Dermis microvascular lymphatic vessel endothelial cell (primary cell): ENCODE measurements at regions not wholly inside any gene's neighbourhood (a gene's known extent, or its start where the extent isn't known, plus 50 kb on each side); places are given as distances from the start of the nearest gene placed in this dataset.
"Not testable (repeated sequence)": the region's sequence is repeated elsewhere in the genome, so short reads cannot be mapped to it uniquely, and the experiment has no call there.

Experiments
- DNase-seq, 2 donors: peaks; one replicate each; pipeline versions ENCODE4 v3.0.0 to v3.0.0-alpha.2; 2010; ENCODE audit warnings: low read depth in 2 of 2

DNA sequence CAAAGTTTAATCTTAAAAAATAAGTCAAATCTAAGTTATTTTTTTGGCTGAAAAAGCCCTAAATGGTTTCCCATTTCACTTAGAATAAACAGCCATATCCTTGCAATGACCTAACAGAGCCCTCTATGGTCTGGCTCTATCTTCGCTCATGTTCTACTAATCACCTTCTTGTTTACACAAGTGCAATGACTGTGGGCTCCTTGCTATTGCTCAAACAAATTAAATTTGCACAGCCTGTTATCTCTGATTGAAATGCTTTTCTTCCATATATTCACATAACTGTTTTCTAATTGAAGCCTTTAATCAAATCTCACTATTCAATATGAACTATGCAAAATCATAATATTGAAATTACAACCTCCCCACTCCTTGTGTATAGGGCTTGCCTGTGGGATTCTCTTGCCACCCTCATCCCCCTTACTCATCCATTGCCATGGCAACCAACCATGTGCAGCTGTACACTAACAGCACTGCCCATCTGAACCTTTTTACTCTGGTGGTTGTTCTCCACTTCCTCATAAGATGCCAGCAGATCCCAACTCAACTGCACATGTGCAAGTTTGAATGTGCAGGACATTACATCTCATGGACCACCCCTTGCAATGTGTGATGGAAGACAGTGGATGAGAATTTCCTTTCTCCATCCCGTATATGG is 1083.2 kb downstream of the SOCS6 start:
- no peak for DNase-seq

DNA sequence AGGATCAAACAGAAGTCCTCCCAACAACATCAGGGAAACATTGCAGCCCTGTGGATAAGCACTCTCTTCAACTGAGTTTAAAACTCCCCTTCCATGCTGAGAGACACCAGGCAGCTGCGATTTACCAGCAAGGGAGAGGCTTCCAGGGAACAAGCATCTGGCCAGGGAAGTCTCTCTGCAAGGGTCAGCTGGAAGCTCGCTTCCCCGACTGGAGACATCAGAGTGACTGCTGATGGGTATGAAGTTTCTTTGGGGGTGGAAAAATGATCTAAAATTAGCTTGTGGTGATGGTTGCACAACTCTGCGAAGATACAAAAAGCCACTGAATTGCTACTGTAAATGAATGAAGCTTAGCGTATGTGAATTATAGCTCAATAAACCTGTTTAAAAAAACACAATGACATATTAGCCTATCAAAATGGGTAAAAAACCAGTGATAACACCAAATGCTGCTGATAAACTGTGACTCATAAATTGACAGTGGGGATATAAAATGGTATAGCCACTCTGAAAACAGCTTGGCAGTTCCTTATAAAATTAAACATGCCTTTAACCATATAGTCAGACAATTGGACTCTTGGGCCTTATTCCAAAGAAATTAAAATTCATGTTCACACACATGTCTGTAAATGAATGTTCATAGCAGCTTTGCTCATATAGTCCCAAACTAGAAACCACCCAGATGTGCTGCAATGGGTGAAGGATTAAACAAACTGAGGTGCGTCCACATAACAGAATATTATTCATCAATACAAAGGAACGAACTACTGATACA is 1082.0 kb downstream of the SOCS6 start:
- no peak for DNase-seq

DNA sequence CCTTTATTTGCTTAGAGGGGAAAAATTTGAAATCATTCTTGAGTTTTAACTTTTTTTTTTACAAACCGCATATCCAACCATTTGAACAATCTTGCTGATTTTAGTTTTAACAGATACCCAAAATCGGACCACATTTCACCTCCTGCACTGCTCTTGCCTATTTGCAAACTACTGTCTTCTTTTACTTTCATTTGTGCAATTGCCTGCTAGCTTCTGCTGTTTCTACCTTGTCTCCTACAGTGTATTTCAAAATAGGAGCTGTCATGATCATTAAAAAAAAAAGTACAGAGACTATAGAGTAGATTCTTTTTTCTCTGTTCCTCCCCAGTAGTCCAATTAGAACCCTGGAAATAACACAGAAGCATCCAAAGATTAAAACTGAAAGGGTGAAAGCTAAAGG is 1081.2 kb downstream of the SOCS6 start:
- DNase-seq = no peak

DNA sequence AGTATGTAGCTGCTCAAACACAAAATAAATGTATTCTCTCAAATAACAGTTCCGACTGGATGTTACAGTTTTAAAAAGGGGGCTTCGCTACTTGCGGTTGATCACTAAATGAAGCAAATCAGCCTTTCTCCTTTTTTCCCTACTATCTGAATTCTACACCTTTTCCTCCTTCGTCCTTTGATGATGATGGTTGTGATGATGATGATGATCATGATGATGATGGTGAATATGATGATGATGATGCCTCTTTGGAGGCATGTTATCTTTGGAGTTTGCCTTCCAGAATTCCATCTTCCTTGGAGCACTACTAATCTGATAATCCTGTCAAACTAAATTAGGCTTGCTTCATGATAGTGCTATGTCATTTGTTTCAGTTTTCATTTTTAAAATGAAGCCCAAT is 1073.3 kb downstream of the SOCS6 start:
- DNase-seq = no peak

DNA sequence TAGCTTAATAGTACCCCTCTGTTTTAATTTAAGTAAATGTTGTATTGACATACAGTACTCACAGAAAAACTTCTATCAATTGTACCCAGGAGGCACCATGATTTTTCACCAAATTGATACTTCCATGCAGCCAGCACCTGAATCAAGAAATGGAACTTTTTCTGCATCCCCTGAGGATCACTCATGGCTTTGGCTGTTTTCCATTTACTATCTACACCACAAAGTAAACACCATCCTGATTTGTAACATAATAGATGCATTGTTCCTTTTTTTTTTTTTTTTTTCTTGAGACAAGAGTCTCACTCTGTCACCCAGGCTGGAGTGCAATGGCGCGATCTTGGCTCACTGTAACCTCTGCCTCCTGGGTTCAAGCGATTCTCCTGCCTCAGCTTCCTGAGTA is 1066.8 kb downstream of the SOCS6 start:
- not testable (repeated sequence) for DNase-seq

DNA sequence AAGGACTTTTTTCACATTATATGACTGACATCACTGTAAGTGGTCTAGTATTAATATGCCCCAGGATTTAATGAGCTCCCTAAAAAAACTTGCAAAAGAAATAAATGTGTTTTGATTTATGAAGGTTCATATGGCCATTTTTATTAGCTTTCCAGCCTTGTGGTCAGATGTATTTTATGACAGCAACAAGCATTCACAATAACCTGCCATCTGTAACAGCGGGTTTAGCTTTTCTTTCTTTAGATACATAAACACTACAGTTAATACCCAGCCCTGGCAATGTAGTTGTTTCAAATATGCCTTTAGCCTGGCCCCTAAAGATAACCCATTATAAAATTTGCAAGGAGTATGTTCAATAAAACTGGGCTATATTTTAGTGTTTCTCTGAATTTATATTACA is 1063.8 kb downstream of the SOCS6 start:
- DNase-seq = no peak

DNA sequence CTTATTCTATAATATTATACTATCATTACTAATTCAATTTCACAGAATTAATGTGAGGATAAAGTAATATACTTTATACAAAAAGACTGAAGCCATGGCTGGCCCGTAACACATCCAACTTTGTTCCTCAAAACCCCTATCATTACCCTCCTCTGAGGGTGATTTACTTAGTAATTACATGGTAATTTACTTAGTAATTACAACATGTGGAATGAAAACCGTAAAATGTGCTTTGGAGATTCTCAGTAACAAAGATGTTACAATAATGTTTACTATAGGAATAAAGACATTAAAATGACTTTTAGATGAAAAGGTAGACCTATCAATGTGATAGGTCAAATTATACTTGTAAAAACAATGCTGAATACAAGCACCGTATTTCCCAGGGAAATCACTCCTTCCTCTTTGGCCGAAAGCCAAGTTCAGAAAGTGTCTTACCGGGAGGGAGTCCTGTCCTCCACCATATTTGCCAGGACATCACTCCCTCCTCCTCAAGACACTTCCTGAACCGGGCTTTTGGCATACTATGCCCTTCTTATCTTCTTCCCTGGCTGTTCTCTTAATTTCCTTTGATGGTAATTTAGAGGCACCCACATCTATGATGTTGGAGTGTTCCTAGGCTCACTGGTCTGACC is 1047.8 kb downstream of the SOCS6 start:
- peak in 1 of 2 donors; percentile 65 for DNase-seq

DNA sequence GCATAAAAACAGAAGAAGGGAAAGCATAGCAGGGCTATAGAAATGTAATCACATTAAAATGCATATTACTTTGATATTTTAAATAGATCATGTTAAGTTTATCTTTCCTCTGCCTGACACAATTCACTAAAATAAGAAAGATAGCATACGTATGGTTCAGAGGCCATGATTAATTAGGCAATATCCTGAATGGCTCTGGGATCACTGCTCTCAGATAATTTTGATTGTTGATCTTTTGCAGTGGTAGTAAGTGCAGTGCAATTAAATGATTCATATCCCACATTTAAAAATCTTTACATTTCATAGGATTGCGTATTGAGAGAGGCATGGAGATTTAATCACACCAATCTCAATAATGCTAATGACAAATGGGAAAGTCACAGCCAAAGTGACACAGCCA is 1040.7 kb downstream of the SOCS6 start:
- no peak for DNase-seq

DNA sequence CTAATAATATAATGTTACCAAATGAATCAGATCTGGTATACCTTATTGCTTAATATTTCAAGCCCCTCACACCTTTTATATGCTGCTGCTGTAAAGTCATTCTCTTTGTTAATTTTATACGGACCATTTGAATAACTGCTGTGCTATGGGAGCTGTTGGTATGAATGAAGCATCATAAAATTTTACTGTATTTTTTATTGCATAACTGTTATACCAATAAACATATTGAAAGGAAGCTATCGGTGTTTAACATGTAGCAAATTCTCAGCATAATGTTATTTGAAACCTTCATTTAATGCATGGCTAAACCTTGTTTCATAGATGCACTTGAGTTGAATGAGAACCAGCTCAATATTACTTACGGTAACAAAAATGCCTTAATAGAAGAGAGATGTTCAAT is 1040.3 kb downstream of the SOCS6 start:
- no peak for DNase-seq

DNA sequence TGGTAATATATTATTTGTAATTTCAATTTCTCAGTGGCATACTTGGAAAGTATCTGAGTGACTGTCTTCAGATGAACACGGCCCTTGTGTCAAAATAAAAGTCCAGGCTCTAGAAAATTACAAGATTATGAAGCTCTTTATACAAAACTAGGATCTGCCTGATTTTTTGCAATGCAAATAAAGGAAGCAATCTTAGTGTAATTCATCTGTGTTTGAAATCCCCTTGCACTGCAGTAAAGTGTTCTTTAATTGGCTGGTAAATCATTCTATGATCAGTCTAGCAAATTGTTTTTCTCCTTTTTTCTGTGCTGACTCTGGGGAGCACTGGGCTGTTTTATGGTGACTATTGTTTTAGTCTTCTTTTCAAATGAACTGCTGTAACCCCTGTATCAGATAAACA is 1039.0 kb downstream of the SOCS6 start:
- no peak for DNase-seq

DNA sequence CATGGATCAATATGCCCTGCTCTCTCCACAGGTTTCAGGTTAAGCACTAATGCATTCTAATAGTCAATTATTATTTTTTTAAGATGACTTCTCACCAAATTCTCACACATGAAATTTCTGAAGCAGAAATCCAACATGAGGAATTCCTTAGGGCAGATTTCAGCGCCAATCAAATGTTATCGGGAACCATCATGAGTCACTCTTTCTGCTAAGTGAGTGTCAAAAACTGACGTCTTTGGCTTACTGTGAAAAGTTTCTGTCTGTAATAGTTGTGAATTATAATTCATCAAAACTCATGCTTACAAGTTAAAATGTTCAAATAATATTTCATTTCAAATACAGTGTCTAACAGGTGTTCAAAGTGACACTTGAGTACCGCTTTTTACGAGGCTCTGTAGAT is 1038.6 kb downstream of the SOCS6 start:
- DNase-seq = no peak

DNA sequence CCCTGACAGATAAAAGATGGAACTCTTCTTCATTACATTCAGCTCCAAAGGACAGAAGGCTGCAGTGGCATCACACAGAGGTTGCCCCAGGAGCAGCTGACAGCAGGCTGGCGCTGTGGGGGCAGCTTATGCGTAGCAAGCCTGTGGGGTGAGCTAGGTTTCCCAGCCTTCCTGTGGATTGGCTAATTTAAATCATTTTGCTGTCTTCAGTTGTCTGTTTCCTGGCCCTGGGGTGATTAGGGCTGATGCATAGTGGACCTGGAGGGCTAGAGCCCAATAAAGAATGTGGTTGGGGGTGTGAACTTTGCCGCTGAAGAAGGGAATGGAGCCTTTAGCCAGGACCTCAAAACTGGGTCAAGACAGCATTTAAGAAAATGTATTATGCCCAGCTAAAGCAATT is 1038.0 kb downstream of the SOCS6 start:
- no peak for DNase-seq

DNA sequence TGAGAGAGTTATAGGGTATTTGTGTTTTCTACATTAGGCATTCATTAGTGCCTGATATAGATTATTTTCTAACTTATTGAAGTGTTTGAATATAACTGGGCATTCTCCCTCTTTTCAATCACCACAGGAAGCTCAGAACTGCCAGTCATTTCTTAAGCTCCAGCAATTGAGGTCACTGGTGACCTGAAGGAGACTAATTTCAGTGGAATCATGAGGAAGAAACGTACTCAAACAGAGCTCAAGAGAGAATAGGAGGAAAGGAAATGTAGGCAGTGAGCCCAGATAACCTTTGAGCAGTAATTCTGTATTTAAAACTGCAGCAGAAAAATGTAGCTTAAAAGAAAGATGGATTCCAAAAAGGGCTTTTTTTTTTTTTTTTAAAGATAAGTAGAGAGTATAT is 1035.5 kb downstream of the SOCS6 start:
- peak in 1 of 2 donors; percentile 69 for DNase-seq

DNA sequence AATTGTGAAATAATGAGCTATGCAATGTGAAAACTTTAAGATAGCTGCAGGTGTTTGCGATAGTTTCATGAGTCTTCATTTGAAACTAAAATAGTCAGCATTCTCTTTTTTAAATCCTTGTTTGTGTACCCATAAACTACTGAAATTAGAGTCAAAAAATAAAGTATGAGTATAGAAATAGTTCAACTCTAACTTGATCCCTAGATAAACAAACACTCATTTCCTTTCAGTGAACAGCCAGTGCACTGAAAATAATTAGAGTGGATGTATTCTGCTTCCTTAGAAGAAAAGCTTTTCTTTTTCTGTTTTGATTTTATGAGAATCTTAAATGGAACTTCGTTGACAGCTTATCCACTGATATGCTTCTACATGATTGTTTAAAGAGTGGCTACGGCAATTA is 1033.4 kb downstream of the SOCS6 start:
- peak in 1 of 2 donors; percentile 49 for DNase-seq

DNA sequence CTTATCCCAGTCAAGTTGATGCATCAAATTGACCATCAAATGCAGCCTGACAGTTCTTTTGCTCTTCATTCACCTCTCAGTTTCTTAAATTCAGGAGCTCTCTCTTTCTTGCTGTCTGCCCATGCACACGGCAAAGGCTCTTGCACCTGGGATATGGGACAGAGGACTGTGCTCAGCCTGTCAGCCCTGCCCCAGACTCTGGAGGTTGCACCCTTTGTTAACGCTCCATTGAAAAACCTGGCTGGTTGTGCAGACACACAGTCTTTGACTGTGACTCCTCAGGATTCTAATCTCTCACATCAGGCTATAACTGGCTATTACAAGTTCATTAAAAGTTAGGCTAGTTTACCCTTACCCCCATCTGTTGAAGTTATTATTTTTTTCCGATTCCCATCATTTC is 1032.5 kb downstream of the SOCS6 start:
- DNase-seq = no peak

DNA sequence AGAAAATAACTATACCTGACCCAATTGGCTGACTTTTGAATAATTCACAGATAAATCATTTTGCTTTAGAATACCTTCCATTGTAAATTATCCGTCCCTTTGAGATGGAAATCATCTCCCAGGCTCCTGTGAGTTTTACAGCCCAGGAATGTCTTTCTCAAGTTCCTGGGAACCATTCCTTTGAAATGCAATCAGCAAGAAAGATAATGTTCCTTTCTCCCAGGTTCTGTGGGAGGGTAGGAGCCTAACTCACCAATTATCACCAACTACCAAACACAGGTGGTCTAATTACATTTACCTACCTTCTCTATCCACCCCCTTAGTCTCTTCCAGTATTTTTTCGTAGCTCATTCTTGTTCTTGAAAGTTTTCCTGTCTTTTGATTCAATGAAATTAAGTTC is 1016.0 kb downstream of the SOCS6 start:
- DNase-seq = no peak

DNA sequence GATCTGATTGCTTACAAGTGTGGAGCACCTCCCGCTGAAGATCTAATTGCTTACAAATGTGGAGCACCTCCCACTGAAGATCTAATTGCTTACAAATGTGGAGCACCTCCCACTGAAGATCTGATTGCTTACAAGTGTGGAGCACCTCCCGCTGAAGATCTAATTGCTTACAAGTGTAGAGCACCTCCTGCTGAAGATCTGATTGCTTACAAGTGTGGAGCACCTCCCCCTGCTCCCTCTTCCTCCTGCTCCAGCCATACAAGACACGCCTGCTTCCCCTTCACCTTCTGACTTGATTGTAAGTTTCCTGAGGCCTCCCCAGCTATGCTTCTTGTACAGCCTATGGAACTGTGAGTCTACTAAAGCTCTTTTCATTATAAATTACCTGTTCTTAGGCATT is 1014.9 kb downstream of the SOCS6 start:
- not testable (repeated sequence) for DNase-seq

DNA sequence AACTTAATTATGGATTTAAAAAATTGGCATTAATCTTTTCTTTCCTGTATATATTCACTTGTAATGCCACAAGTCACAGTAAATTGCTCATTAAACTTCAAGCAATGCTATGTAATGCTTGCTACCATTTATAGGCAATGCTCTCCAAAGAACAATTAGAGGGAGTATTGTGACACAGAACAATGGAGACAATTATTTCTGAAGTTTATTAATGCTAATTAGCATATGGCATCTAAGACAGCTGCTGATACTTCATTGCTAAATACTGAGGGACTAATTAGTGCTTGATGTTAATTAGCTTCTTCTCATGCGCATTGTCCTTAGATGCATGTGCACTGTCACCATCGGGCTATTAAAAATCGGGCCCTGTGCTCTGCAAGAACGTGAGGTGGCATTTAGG is 1012.8 kb downstream of the SOCS6 start:
- DNase-seq = no peak

DNA sequence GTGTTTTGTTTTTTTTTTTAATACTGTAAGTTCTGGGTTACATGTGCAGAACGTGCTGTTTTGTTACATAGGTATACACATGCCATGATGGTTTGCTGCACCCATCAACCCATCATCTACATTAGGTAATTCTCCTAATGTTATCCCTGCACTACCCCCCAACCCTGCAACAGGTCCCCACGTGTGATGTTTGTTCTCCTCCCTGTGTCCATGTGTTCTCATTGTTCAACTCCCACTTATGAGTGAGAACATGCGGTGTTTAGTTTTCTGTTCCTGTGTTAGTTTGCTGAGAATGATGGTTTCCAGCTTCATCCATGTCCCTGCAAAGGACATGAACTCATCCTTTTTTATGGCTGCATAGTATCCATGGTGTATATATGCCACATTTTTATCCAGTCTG is 1005.4 kb downstream of the SOCS6 start:
- not testable (repeated sequence) for DNase-seq

DNA sequence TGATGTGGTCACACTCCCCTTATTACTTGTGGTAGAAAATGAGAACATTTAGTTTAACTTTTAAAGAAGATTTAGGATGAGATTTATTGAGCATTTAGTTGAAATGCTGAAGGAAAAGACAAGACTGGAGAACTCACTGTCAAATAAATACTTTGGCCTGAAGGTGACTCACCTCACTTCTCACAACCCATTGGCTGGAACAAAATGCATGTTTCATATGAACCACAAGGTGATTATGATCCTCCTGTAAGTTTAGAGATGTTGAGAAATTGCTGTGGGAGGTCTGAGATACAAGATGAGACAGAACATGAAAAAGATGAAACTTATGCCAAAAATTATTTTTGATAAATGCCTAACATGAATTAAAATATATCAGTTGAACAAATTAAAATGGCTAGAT is 1004.5 kb downstream of the SOCS6 start:
- DNase-seq = no peak

DNA sequence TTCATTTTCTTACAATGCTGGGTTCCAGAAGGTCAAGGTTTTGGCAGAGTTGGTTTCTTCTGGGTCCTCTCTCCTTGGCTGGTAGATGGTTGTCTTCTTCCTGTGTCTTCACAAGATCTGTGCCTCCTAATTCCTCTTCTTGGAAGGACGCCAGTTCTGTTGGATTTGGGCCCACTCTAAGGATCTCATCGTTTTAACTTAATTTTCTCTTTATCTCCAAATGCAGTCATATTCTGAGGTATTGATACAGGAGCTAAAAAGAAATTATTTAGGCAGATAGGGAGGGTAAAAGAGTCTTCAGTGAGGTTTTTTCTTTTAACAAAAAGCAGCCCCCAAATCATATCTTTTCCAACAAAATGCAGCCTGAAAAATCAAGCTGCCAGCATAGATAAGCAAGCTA is 998.4 kb downstream of the SOCS6 start:
- DNase-seq = no peak

DNA sequence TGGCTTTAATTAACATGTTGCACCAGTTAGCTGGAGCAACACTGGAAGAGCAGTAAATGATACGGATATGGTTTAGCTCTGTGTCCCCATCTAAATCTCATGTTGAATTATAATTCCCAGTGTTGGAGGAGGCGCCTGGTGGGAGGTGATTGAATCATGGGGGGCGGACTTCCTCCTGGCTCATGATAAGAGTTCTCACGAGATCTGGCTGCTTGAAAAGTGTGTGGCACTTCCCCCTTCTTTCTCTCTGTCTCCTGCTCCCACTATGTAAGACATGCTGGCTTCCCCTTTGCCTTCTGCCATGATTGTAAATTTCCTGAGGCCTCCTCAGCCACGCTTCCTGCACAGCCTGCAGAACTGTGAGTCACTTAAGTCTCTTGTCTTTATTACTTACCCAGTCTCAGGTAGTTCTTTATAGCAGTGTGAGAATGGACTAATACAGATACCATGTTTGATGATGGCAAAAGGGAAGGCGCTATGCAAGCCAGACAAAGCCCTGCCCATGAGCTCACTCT is 963.6 kb downstream of the SOCS6 start:
- peak in 1 of 2 donors; percentile 59 for DNase-seq

DNA sequence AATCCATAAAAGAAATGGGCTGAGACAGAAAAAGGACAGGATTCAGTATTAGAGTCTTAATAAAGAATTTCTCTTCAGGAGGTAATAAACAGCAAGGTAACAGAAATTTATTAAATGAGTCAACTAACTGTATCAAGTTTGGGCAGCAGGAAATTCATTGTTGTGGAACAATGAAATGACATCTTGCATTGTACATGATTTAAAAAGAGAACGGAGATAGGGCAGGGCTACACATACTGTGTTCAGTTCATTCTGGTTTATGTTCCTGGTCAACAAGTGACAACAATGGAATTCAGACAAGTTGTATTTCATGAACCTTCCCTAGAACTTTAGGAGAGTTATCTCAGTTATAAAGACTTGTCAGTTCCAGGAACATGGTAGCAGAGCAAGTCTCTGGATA is 961.3 kb downstream of the SOCS6 start:
- DNase-seq = peak; percentile 3 to 50
